IMR-90 (cell line): ENCODE measurements at regions not wholly inside any gene's neighbourhood (a gene's known extent, or its start where the extent isn't known, plus 50 kb on each side); places are given as distances from the start of the nearest gene placed in this dataset.

Experiments used
- ATAC-seq: fragments of 200-7000 bp; cut with Tn5 transposase; 2 replicates; pipeline ENCODE4 v1.9.1; 2020; ENCODE audit warnings: low read depth, mild to moderate bottlenecking, moderate library complexity
- BruUV-seq: library from RNA; stranded (reverse); fragments of 400-500 nt; replicated peaks from 2 replicates; lab custom pipeline; 2021; lab: Mats Ljungman, UMichigan
- CTCF ChIA-PET: fragments of 300-600 bp; formaldehyde crosslinking; extraction: SDS; loops from one replicate; lab custom pipeline; 2021; ENCODE audit warnings: antibody characterized with exemption; lab: Yijun Ruan, JAX
- POLR2A ChIA-PET: fragments of 300-600 bp; sonication (Branson Sonifier 250); formaldehyde crosslinking; loops from one replicate; lab custom pipeline; 2022; ENCODE audit warnings: antibody characterized with exemption; ENCODE audit not compliant: unreplicated experiment; lab: Charles Lee
- DNase-seq: peaks from one replicate; pipeline ENCODE4 v3.0.0; 2013
- H2AFZ ChIP-seq: replicated peaks from 2 replicates; pipeline ENCODE3; 2013; ENCODE audit warnings: low read length, mild to moderate bottlenecking; ENCODE audit not compliant: poor library complexity
- H2AK5ac ChIP-seq: 2 replicates; pipeline ENCODE4 v1.6.1; 2013; ENCODE audit warnings: low read depth, low read length, inconsistent platforms
- H2AK9ac ChIP-seq: replicated peaks from 2 replicates; pipeline ENCODE3; 2013; ENCODE audit warnings: mild to moderate bottlenecking, low read depth, low read length, moderate library complexity; ENCODE audit not compliant: poor library complexity
- H2BK120ac ChIP-seq: 2 replicates; pipeline ENCODE4 v1.6.1; 2013; ENCODE audit warnings: low read depth, low read length, inconsistent platforms
- H2BK15ac ChIP-seq: 3 replicates; pipeline ENCODE4 v1.6.1; 2013; ENCODE audit warnings: low read depth, low read length, inconsistent platforms
- H2BK20ac ChIP-seq: 2 replicates; pipeline ENCODE4 v1.6.1; 2013; ENCODE audit warnings: low read depth, mild to moderate bottlenecking, inconsistent platforms, low read length, moderate library complexity
- H2BK5ac ChIP-seq: 2 replicates; pipeline ENCODE4 v1.6.1; 2013; ENCODE audit warnings: mild to moderate bottlenecking, low read depth, low read length, inconsistent platforms; ENCODE audit not compliant: poor library complexity, severe bottlenecking
- H3K14ac ChIP-seq: replicated peaks from 2 replicates; pipeline ENCODE4 v1.6.1; 2013; ENCODE audit warnings: low read depth, low read length, inconsistent platforms
- H3K18ac ChIP-seq: 2 replicates; pipeline ENCODE4 v1.6.1; 2013; ENCODE audit warnings: low read depth, low read length, control low read depth
- H3K23ac ChIP-seq: 2 replicates; pipeline ENCODE4 v1.6.1; 2013; ENCODE audit warnings: low read depth, low read length, inconsistent platforms
- H3K27ac ChIP-seq: 2 replicates; pipeline ENCODE4 v1.5.1; 2013; ENCODE audit warnings: mild to moderate bottlenecking, control low read depth, low read length; ENCODE audit not compliant: insufficient read depth
- H3K27me3 ChIP-seq: 2 replicates; pipeline ENCODE4 v1.6.1; 2013; ENCODE audit warnings: low read length; ENCODE audit not compliant: control insufficient read depth, insufficient read depth
- H3K36me3 ChIP-seq: 2 replicates; pipeline ENCODE4 v1.6.1; 2013; ENCODE audit warnings: low read length, mixed read lengths; ENCODE audit not compliant: control insufficient read depth, insufficient read depth
- H3K4ac ChIP-seq: 2 replicates; pipeline ENCODE4 v1.6.1; 2013; ENCODE audit warnings: low read depth, low read length, inconsistent platforms
- H3K4me1 ChIP-seq: 2 replicates; pipeline ENCODE4 v1.6.1; 2013; ENCODE audit warnings: low read length, mixed read lengths; ENCODE audit not compliant: control insufficient read depth, insufficient read depth
- H3K4me2 ChIP-seq: 2 replicates; pipeline ENCODE4 v1.6.1; 2013; ENCODE audit warnings: low read depth, mild to moderate bottlenecking, control low read depth, low read length, moderate library complexity
- H3K4me3 ChIP-seq: 2 replicates; pipeline ENCODE4 v1.5.1; 2013; ENCODE audit warnings: low read depth, mild to moderate bottlenecking, control low read depth, low read length, moderate library complexity; ENCODE audit not compliant: insufficient read depth
- H3K56ac ChIP-seq: 2 replicates; pipeline ENCODE4 v1.6.1; 2013; ENCODE audit warnings: low read length, inconsistent platforms; ENCODE audit not compliant: insufficient read depth; ENCODE audit errors: extremely low read depth
- H3K79me1 ChIP-seq, 2 experiments: 2 replicates each; pipeline ENCODE4 v1.6.1; 2013; ENCODE audit warnings: low read length in 2 of 2, inconsistent platforms in 1 of 2, low read depth in 1 of 2
- H3K9ac ChIP-seq: 2 replicates; pipeline ENCODE4 v1.6.1; 2013; ENCODE audit warnings: low read depth, low read length, control low read depth
- H3K9me1 ChIP-seq: 2 replicates; pipeline ENCODE4 v1.6.1; 2013; ENCODE audit warnings: low read length, inconsistent platforms; ENCODE audit not compliant: insufficient read depth
- H3K9me3 ChIP-seq: 2 replicates; pipeline ENCODE4 v1.6.1; 2013; ENCODE audit warnings: low read length; ENCODE audit not compliant: control insufficient read depth, insufficient read depth
- H4K20me1 ChIP-seq: 2 replicates; pipeline ENCODE4 v1.6.1; 2013; ENCODE audit warnings: low read length, inconsistent platforms; ENCODE audit not compliant: insufficient read depth
- H4K5ac ChIP-seq: 2 replicates; pipeline ENCODE4 v1.6.1; 2013; ENCODE audit warnings: mild to moderate bottlenecking, low read depth, low read length, control low read depth
- H4K8ac ChIP-seq, 2 experiments: 2 replicates each; pipeline ENCODE4 v1.6.1; 2013; ENCODE audit warnings: low read depth in 2 of 2, low read length in 2 of 2, control low read depth in 1 of 2, inconsistent platforms in 1 of 2
- H4K91ac ChIP-seq: 2 replicates; pipeline ENCODE4 v1.6.1; 2013; ENCODE audit warnings: low read depth, low read length, inconsistent platforms; ENCODE audit not compliant: insufficient read depth
- BHLHE40 ChIP-seq: fragments of 150-350 bp; IDR thresholded peaks from 2 replicates; pipeline ENCODE4 v1.6.1; 2016; ENCODE audit warnings: mild to moderate bottlenecking, low read depth, low read length
- CEBPB ChIP-seq: IDR thresholded peaks from 2 replicates; pipeline ENCODE4 v1.6.1; 2012; ENCODE audit warnings: low read depth, low read length, improper control_type of control experiment
- CHD1 ChIP-seq: IDR thresholded peaks from 2 replicates; pipeline ENCODE4 v1.6.1; 2012; ENCODE audit warnings: low read depth, low read length, improper control_type of control experiment
- FOS ChIP-seq: fragments of 150-350 bp; IDR thresholded peaks from 2 replicates; pipeline ENCODE4 v1.6.1; 2016; ENCODE audit warnings: low read depth, low read length
- MAFK ChIP-seq: IDR thresholded peaks from 2 replicates; pipeline ENCODE4 v1.6.1; 2012; ENCODE audit warnings: low read depth, low read length, improper control_type of control experiment
- MXI1 ChIP-seq: IDR thresholded peaks from 2 replicates; pipeline ENCODE4 v1.6.1; 2012; ENCODE audit warnings: low read depth, mild to moderate bottlenecking, low read length, moderate library complexity, borderline replicate concordance
- NFE2L2 ChIP-seq: fragments of 150-350 bp; IDR thresholded peaks from 2 replicates; pipeline ENCODE4 v1.6.1; 2016; ENCODE audit warnings: low read depth, mild to moderate bottlenecking, low read length
- POLR2A ChIP-seq: IDR thresholded peaks from 2 replicates; pipeline ENCODE4 v1.6.1; 2012; ENCODE audit warnings: mild to moderate bottlenecking, low read depth, low read length
- RCOR1 ChIP-seq: IDR thresholded peaks from 2 replicates; pipeline ENCODE4 v1.6.1; 2012; ENCODE audit warnings: mild to moderate bottlenecking, low read length, improper control_type of control experiment; ENCODE audit not compliant: insufficient replicate concordance
- RFX5 ChIP-seq: IDR thresholded peaks from 2 replicates; pipeline ENCODE4 v1.8.0; 2012; ENCODE audit warnings: low read depth, mild to moderate bottlenecking, low read length, moderate library complexity
- SMC3 ChIP-seq: fragments of 150-350 bp; IDR thresholded peaks from 2 replicates; pipeline ENCODE4 v1.6.1; 2016; ENCODE audit warnings: low read depth, mild to moderate bottlenecking, antibody characterized with exemption, low read length, moderate library complexity
- USF2 ChIP-seq: fragments of 150-350 bp; IDR thresholded peaks from 2 replicates; pipeline ENCODE4 v1.6.1; 2017; ENCODE audit warnings: mild to moderate bottlenecking, antibody characterized with exemption, low read length, low read depth
- WGBS, 2 experiments: methylation state at CpG; one replicate each; pipeline versions ENCODE4 v1.1.5 to v1.1.7; 2013; ENCODE audit warnings: missing lambda C conversion rate in 2 of 2; ENCODE audit not compliant: insufficient read length in 1 of 2; ENCODE audit errors: extremely low coverage in 2 of 2; 5-methylcytosine and 5-hydroxymethylcytosine counted together
- dilution Hi-C: fragments of 300-500 bp; cut with HindIII; formaldehyde crosslinking; loops from one replicate; pipeline ENCODE4 v1.14.3; 2018; ENCODE audit warnings: low sequenced_read_pairs; ENCODE audit not compliant: unreplicated experiment
- in situ Hi-C: fragments of 300-500 bp; cut with MboI; formaldehyde crosslinking; loops from 3 replicates; pipeline ENCODE4 v1.14.3; 2019; ENCODE audit warnings: low sequenced_read_pairs, inconsistent platforms, mixed read lengths
- intact Hi-C: fragments of 100-400 bp; cut with micrococcal nuclease; formaldehyde crosslinking; loops from 2 replicates; pipeline ENCODE4 v1.10.0; 2022

GRCh38 chr4:3679071-3679825, 86.9 kb upstream of the ADRA2C start:
- ATAC-seq, result no peak
- Histone ChIP-seq H3K9me3 (no peaks in the 10 kb centered on the region), H3K23ac (no peak overlapping the region), H2BK5ac (no peak overlapping the region), H3K4me3 (no peak overlapping the region), H4K20me1 (no peaks in the 10 kb centered on the region), H3K18ac (no peak overlapping the region), H3K9me1 (no peaks in the 10 kb centered on the region), H3K79me1 (no peaks in the 10 kb centered on the region), H3K27ac (no peak overlapping the region), H3K14ac (no peak overlapping the region), H2AFZ (no peak overlapping the region), H2BK20ac (no peak overlapping the region), H2BK120ac (no peak overlapping the region), H2BK15ac (no peak overlapping the region), H3K36me3 (no peaks in the 10 kb centered on the region), H3K9ac (no peak overlapping the region), H4K5ac (no peak overlapping the region), H3K56ac (no peak overlapping the region), H3K4ac (no peak overlapping the region), H3K27me3 (peaks cover 55% of the 10 kb centered on the region), H2AK5ac (no peak overlapping the region), H4K91ac (no peak overlapping the region), H3K4me2 (no peak overlapping the region), H3K4me1 (no peaks in the 10 kb centered on the region), H4K8ac (no peak overlapping the region), H2AK9ac (no peak overlapping the region)
- no TSS peak for BruUV-seq
- dilution Hi-C loops, result no loop called here
- intact Hi-C loops, result no loop called here
- no peak for TF ChIP-seq RCOR1
- no peak for TF ChIP-seq CEBPB
- no peak for TF ChIP-seq SMC3
- no peak for TF ChIP-seq RFX5
- TF ChIP-seq NFE2L2, result no peak
- TF ChIP-seq MXI1, result no peak
- no peak for TF ChIP-seq MAFK
- TF ChIP-seq FOS, result no peak
- no peak for TF ChIP-seq POLR2A
- TF ChIP-seq USF2, result no peak
- TF ChIP-seq BHLHE40, result no peak
- TF ChIP-seq CHD1, result no peak
- no peak for DNase-seq
- 86% methylated on average over 10 of the region's 26 CpGs; no CpG with 5 or more reads in 1 of the 2 experiments for WGBS, 2 experiments
- in situ Hi-C loops, result no loop called here
- CTCF ChIA-PET, result no interaction called here
- POLR2A ChIA-PET, result no interaction called here
